Testis (tissue), 2 donors: ENCODE measurements at regions not wholly inside any gene's neighbourhood (a gene's known extent, or its start where the extent isn't known, plus 50 kb on each side); places are given as distances from the start of the nearest gene placed in this dataset.

Experiments
- POLR2A ChIP-seq: fragments of 450-650 bp; IDR thresholded peaks from one replicate; pipeline ENCODE4 v1.6.1; 2017; ENCODE audit warnings: antibody characterized with exemption, mild to moderate bottlenecking, moderate library complexity
- TF ChIP-seq, protein P1 (sequence below), 3 experiments: fragments of 450-650 bp in 2 of 3; fragments of 200-600 bp in 1 of 3; sonication (generic) in 1 of 3; IDR thresholded peaks; one replicate each; pipeline ENCODE4 v1.5.1; 2016 to 2019; ENCODE audit warnings: antibody characterized with exemption in 3 of 3, mild to moderate bottlenecking in 2 of 3, moderate library complexity in 1 of 3

DNA sequence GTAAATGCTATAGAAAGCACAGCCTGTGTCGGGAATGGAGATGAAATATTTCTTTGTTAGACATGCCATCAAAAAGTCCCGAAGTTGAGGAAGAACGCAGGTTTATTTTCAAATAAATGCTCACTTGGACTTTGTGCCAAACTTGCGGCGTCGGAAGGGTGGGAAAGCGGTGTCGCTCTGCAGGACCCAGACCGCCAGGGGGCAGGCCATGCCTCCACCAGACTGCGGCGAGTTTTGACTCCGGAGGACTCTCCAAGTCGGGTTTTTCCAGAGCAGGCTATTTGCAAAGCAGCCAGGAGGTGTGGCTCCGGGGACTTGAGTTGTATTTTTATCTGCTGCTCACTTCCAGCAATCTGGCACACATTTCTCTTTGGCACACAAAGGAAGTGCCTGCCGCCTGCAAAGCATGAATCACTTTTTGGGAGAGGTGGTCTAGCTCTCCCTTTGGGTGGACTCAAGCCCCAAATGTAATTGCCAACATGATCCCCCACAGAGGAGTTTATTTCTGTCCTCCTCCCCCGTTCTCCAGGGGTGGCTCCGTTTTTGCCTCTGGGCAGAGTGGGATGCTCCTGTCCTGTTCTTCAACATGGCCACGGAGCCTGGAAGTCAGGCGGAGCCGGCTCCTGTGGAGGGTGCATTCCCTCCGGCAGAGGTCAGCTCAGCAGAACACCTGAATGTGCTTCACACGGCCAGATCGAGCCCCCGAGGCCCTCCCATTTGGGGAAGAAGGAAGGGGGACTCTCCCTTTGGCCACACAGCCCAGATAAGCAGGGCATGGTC, 82.3 kb upstream of the GPR26 start:
- TF ChIP-seq, protein P1, sequence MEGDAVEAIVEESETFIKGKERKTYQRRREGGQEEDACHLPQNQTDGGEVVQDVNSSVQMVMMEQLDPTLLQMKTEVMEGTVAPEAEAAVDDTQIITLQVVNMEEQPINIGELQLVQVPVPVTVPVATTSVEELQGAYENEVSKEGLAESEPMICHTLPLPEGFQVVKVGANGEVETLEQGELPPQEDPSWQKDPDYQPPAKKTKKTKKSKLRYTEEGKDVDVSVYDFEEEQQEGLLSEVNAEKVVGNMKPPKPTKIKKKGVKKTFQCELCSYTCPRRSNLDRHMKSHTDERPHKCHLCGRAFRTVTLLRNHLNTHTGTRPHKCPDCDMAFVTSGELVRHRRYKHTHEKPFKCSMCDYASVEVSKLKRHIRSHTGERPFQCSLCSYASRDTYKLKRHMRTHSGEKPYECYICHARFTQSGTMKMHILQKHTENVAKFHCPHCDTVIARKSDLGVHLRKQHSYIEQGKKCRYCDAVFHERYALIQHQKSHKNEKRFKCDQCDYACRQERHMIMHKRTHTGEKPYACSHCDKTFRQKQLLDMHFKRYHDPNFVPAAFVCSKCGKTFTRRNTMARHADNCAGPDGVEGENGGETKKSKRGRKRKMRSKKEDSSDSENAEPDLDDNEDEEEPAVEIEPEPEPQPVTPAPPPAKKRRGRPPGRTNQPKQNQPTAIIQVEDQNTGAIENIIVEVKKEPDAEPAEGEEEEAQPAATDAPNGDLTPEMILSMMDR (IDR thresholded peaks at IDR 0.05) = peak; percentile 81 to 92 (median 91)
- no peak for TF ChIP-seq POLR2A
